ENCODE measurements at regions not wholly inside any gene's neighbourhood (a gene's known extent, or its start where the extent isn't known, plus 50 kb on each side); places are given as distances from the start of the nearest gene placed in this dataset.

- no peaks in the 10 kb centered on the region for H3K9me3 Mint-ChIP-seq
- H3K36me3 Mint-ChIP-seq, result no peaks in the 10 kb centered on the region
- ATAC-seq, result peak; percentile 55
- no peak for DNase-seq (ENCODE audit: low spot score in 2 of 2)
- H3K27ac Mint-ChIP-seq, result no peak overlapping the region
- H3K4me3 Mint-ChIP-seq, result no peak overlapping the region
- no peaks in the 10 kb centered on the region for H3K4me1 Mint-ChIP-seq
Measured at GRCh38 chr12:39102474-39103209, 197.3 kb upstream of the CPNE8 start.

- no peak for DNase-seq (ENCODE audit: low spot score in 2 of 2)
- Mint-ChIP-seq H3K36me3 (no peaks in the 10 kb centered on the region), H3K27ac (no peak overlapping the region), H3K9me3 (peaks cover 3% of the 10 kb centered on the region), H3K4me3 (no peak overlapping the region), H3K4me1 (no peaks in the 10 kb centered on the region)
- ATAC-seq, result peak; percentile 21
Measured at GRCh38 chr12:39095636-39096330, 190.4 kb upstream of the CPNE8 start.

- Mint-ChIP-seq H3K4me3 (no peak overlapping the region), H3K9me3 (no peaks in the 10 kb centered on the region), H3K36me3 (no peaks in the 10 kb centered on the region), H3K27ac (no peak overlapping the region), H3K4me1 (no peaks in the 10 kb centered on the region)
- no peak for DNase-seq (ENCODE audit: low spot score in 2 of 2)
- no peak for ATAC-seq
Measured at GRCh38 chr12:39081910-39082309, 176.5 kb upstream of the CPNE8 start.

- H3K9me3 Mint-ChIP-seq, result no peaks in the 10 kb centered on the region
- H3K4me1 Mint-ChIP-seq, result no peaks in the 10 kb centered on the region
- ATAC-seq (no peak), DNase-seq (ENCODE audit: low spot score in 2 of 2) (no peak)
- no peaks in the 10 kb centered on the region for H3K36me3 Mint-ChIP-seq
- H3K4me3 Mint-ChIP-seq, result no peak overlapping the region
- H3K27ac Mint-ChIP-seq, result no peak overlapping the region
Measured at GRCh38 chr12:39077226-39077625, 171.8 kb upstream of the CPNE8 start.

- no peak for ATAC-seq
- Mint-ChIP-seq H3K9me3 (no peaks in the 10 kb centered on the region), H3K27ac (no peak overlapping the region), H3K4me1 (no peaks in the 10 kb centered on the region), H3K36me3 (no peaks in the 10 kb centered on the region), H3K4me3 (no peak overlapping the region)
- DNase-seq (ENCODE audit: low spot score in 2 of 2), result no peak
Measured at GRCh38 chr12:39074063-39074462, 168.7 kb upstream of the CPNE8 start.

- Mint-ChIP-seq H3K4me1 (no peaks in the 10 kb centered on the region), H3K27ac (no peak overlapping the region), H3K4me3 (no peak overlapping the region), H3K9me3 (no peaks in the 10 kb centered on the region), H3K36me3 (no peaks in the 10 kb centered on the region)
- DNase-seq (ENCODE audit: low spot score in 2 of 2), result no peak
- no peak for ATAC-seq
Measured at GRCh38 chr12:39072658-39073057, 167.3 kb upstream of the CPNE8 start.

- Mint-ChIP-seq H3K9me3 (no peaks in the 10 kb centered on the region), H3K4me1 (no peaks in the 10 kb centered on the region), H3K27ac (no peak overlapping the region), H3K4me3 (no peak overlapping the region), H3K36me3 (no peaks in the 10 kb centered on the region)
- ATAC-seq (no peak), DNase-seq (ENCODE audit: low spot score in 2 of 2) (no peak)
Measured at GRCh38 chr12:39071611-39072010, 166.2 kb upstream of the CPNE8 start.

- DNase-seq (ENCODE audit: low spot score in 2 of 2), result no peak
- Mint-ChIP-seq H3K36me3 (no peaks in the 10 kb centered on the region), H3K27ac (no peak overlapping the region), H3K4me3 (no peak overlapping the region), H3K4me1 (no peaks in the 10 kb centered on the region), H3K9me3 (no peaks in the 10 kb centered on the region)
- ATAC-seq, result no peak
Measured at GRCh38 chr12:39070775-39071174, 165.4 kb upstream of the CPNE8 start.

GRCh38 chr12:39065455-39065854, 160.1 kb upstream of the CPNE8 start:
- H3K4me3 Mint-ChIP-seq, result no peak overlapping the region
- no peak overlapping the region for H3K27ac Mint-ChIP-seq
- DNase-seq (ENCODE audit: low spot score in 2 of 2), result no peak
- H3K4me1 Mint-ChIP-seq, result no peaks in the 10 kb centered on the region
- ATAC-seq, result no peak
- H3K36me3 Mint-ChIP-seq, result no peaks in the 10 kb centered on the region
- peaks cover 4% of the 10 kb centered on the region for H3K9me3 Mint-ChIP-seq

- Mint-ChIP-seq H3K4me1 (no peaks in the 10 kb centered on the region), H3K9me3 (peaks cover 4% of the 10 kb centered on the region), H3K36me3 (no peaks in the 10 kb centered on the region), H3K4me3 (no peak overlapping the region), H3K27ac (no peak overlapping the region)
- DNase-seq (ENCODE audit: low spot score in 2 of 2), result no peak
- ATAC-seq, result no peak
Measured at GRCh38 chr12:39064708-39065107, 159.3 kb upstream of the CPNE8 start.

- Mint-ChIP-seq H3K27ac (no peak overlapping the region), H3K4me1 (no peaks in the 10 kb centered on the region), H3K9me3 (peaks cover 4% of the 10 kb centered on the region)
Measured at GRCh38 chr12:39062266-39062996, 157.0 kb upstream of the CPNE8 start.

GRCh38 chr12:39061576-39061975, 156.2 kb upstream of the CPNE8 start:
- Mint-ChIP-seq H3K9me3 (peaks cover 4% of the 10 kb centered on the region), H3K4me3 (no peak overlapping the region), H3K27ac (no peak overlapping the region), H3K36me3 (no peaks in the 10 kb centered on the region), H3K4me1 (no peaks in the 10 kb centered on the region)
- no peak for DNase-seq (ENCODE audit: low spot score in 2 of 2)
- no peak for ATAC-seq

More at GRCh38 chr12:39062266-39062996, 157.0 kb upstream of the CPNE8 start:
- no peak for DNase-seq (ENCODE audit: low spot score in 2 of 2)
- Mint-ChIP-seq H3K4me3 (no peak overlapping the region), H3K36me3 (no peaks in the 10 kb centered on the region)
- no peak for ATAC-seq

- DNase-seq (ENCODE audit: low spot score in 2 of 2) (no peak), ATAC-seq (no peak)
- Mint-ChIP-seq H3K4me3 (no peak overlapping the region), H3K27ac (no peak overlapping the region), H3K36me3 (no peaks in the 10 kb centered on the region), H3K9me3 (peaks cover 4% of the 10 kb centered on the region), H3K4me1 (no peaks in the 10 kb centered on the region)
Measured at GRCh38 chr12:39048395-39048794, 143.0 kb upstream of the CPNE8 start.

- no peak overlapping the region for H3K4me3 Mint-ChIP-seq
- ATAC-seq (no peak), DNase-seq (ENCODE audit: low spot score in 2 of 2) (no peak)
- no peaks in the 10 kb centered on the region for H3K4me1 Mint-ChIP-seq
- peaks cover 4% of the 10 kb centered on the region for H3K9me3 Mint-ChIP-seq
- no peaks in the 10 kb centered on the region for H3K36me3 Mint-ChIP-seq
- H3K27ac Mint-ChIP-seq, result no peak overlapping the region
Measured at GRCh38 chr12:39047539-39048262, 142.3 kb upstream of the CPNE8 start.

- H3K4me3 Mint-ChIP-seq, result no peak overlapping the region
- no peak overlapping the region for H3K27ac Mint-ChIP-seq
- DNase-seq (ENCODE audit: low spot score in 2 of 2) (no peak), ATAC-seq (no peak)
- no peaks in the 10 kb centered on the region for H3K36me3 Mint-ChIP-seq
- no peaks in the 10 kb centered on the region for H3K4me1 Mint-ChIP-seq
- peaks cover 4% of the 10 kb centered on the region for H3K9me3 Mint-ChIP-seq
Measured at GRCh38 chr12:39044754-39045153, 139.4 kb upstream of the CPNE8 start.

Data from stimulated activated effector memory CD8-positive, alpha-beta T cell treated with anti-CD3 and anti-CD28 coated beads, Interleukin-12 subunit alpha, Interleukin-12 subunit beta, amount 100 ng/mL, for 72 hours (primary cell).